ENCODE measurements at regions not wholly inside any gene's neighbourhood (a gene's known extent, or its start where the extent isn't known, plus 50 kb on each side); places are given as distances from the start of the nearest gene placed in this dataset.

DNA sequence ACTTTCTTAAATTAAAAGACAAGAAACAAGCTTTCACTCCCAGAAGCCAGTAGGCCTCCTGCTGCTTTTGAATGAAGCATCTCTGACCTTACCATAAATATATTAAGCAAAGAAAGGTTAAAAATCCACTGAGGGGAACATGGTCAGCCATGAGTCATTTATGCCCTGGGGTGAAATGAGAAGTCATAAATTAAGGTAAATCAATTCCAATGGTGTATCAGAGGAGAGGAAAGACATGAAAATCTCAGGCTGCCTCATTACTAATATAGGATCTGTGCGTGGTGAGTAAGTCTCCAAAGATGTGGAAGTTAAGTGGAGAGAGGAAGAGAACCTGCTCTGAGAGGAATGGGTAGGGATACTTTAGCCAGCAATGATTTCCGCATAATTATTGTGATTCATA is 292.3 kb upstream of the CHAC2 start:
- TF ChIP-seq POLR2AphosphoS5 (IDR thresholded peaks at IDR 0.05) (no peak), EP300 (IDR thresholded peaks at IDR 0.05) (no peak)
- TF ChIP-seq, protein P1, sequence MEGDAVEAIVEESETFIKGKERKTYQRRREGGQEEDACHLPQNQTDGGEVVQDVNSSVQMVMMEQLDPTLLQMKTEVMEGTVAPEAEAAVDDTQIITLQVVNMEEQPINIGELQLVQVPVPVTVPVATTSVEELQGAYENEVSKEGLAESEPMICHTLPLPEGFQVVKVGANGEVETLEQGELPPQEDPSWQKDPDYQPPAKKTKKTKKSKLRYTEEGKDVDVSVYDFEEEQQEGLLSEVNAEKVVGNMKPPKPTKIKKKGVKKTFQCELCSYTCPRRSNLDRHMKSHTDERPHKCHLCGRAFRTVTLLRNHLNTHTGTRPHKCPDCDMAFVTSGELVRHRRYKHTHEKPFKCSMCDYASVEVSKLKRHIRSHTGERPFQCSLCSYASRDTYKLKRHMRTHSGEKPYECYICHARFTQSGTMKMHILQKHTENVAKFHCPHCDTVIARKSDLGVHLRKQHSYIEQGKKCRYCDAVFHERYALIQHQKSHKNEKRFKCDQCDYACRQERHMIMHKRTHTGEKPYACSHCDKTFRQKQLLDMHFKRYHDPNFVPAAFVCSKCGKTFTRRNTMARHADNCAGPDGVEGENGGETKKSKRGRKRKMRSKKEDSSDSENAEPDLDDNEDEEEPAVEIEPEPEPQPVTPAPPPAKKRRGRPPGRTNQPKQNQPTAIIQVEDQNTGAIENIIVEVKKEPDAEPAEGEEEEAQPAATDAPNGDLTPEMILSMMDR (IDR thresholded peaks at IDR 0.05): no peak

Data from sigmoid colon (tissue), 4 donors.